ENCODE measurements at regions not wholly inside any gene's neighbourhood (a gene's known extent, or its start where the extent isn't known, plus 50 kb on each side); places are given as distances from the start of the nearest gene placed in this dataset.

DNA sequence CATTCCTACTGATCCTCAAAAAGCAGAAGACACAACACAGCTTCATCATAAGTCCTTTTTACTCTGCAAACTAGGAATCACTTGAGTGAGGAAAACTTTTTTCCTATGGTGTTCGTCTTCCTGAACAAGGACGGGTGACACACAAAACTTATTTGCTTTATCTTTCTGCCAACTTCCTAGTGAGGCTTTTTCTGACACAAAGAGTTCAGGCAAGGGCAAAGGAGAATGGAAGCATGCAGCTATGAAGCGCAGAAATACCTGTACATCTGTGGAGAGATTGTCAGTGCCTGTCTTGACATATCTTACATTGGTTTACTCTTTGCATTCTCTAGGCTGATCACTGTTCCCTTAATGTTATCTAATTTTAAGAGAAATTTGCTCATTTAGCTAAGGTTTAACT, 548.0 kb upstream of the IGFBP7 start:
- no peak for DNase-seq

DNA sequence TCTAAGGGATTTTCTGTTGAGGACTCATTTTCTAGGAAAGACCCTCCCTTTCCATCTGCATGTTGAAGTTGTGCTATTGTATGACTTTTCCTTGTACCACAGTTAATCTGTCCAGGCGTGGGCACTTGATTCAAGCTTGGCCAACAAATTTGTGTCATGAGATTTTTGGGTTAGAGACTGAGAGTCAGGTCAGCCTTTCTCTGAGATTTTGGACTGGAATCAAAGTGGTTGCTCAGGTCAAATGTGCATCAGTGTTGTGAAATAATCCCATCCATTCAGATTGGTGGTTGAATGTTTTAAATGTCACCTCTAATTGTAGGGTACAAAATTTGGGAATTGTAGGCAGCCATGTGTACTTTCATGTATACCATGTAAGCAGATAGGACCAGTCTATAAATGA, 545.2 kb upstream of the IGFBP7 start:
- no peak for DNase-seq

DNA sequence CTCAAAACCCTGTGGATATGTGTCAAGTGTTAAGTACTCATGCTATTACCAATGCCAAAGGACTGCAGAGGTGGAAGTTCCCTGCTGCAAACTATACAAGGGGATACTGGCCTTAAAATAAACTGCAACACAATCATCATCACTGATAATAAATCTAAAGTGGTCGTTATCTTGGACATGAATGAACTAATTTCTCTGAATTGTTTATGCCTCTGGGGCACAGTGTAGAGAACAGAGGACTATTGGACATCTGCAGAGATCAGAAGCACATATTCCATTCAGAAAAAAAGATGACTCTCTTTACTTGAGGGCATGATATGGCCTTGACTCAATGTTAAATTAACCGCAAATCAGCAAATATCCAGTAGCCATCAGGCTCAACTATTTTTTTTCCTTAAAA, 542.6 kb upstream of the IGFBP7 start:
- DNase-seq: no peak

DNA sequence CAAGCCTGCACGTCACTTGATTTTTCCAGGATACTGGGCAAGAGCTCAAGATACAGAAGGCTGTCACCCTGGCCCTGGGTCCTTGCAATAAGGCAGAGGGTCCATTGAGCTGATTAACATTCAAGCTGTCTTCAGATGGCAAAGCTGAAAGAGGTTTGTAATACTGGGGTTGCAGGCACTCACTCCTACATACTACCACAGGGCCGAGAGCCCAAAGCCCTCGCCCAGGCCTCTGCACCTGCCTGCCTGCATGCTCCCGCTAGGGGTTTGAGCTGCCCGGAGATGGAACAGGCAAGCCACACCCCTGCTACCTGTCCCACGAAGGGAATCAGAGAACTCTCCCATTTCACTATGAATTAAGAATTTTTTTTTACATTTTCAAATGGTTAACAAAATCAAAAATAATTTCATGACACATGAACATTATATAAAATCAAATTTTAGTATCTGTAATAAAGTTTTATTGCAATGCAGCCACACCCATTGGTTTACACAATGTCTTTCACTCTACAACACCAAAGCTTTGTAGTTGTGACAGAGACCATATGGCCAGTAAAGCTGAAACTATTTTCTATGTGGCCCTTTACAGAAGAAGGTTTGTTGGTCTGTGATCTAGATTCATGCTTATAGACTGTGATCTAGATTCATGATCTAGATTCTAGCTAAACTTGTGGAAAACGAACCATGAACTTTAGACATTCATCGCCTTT, 530.4 kb upstream of the IGFBP7 start:
- no peak for DNase-seq

DNA sequence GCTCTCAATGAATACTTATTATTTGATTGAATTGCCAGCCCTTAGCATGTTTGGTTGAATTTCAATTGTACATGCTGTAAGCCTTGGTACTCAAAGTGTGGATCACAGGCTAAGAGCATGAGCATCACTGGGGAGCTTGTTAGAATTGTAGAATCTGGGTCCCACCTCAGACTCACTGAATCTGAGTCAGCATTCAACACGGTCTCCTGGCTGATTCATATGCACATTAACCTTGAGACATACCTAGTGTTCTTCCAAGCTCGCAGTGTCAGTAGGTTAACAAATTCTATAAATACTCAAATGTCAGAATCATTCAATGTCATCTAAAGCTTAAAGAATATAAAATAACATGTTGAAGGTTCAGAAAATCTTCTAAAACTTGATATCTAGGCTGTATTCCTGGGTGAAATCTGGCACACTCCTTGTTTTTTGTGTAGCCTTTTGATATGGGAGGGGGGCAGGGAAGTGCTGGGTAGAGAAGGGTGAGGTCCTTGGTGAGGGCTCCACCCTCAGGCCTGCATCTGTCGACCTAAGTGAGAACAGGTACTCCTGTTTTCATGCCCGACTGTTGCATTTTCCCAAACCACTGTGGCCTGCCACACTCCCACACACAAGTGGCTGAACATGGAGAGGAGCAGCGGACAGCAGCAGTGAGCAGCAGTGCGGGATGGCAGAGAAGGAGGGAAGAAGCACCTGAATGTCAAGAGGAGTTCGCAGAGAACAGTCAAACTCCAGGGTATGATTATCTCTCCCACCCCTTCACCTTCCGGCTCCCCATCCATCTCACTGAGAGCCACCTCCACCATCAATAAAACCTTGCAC, 529.6 kb upstream of the IGFBP7 start:
- DNase-seq: no peak

DNA sequence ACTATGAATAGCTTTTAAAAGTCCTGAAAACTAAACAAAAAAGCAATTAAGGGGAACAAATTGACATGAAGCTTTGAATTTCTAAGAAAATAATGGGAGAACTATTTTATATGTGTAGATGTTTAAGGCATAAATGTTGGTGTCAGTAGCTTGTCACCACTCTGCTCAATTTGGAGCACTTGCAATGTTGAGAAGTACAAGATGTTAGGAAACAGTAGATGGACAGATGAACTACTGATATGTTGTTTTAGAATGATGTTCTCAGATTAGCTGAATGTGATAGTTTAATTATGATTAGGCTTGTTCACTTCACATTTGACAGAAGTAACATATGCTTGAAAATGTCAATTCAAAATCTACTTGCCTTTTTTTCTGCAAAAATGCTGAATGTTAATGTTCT, 525.7 kb upstream of the IGFBP7 start:
- no peak for DNase-seq

DNA sequence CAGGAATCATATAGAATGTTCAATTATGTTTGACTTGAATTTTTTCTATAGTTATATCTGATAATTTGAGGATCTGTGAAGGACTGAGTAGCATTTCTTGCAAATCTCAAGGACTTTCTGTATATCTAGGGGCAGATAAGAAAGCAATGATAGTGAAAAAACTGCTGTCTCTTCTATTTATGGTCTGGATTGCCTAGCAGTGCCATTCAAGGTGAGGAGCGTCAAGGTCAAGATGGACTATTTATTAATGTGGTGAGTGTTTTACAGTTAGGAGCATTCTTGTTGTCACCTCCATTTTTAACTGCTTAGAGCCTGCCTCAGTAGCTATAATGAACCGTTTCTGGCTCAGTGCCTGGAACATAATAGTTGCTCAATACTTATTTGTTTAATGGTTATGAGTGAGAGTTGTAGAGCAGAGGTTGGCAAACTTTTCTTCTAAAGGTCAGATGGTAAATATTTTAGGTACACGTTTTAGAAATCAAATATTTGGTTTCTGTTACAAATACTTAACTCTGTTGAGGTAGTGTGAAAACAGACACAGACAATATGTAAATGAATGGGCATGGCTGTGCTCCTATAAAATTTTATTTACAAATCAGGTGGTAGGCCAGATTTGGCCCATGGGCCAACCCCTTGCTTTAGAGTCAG, 523.2 kb upstream of the IGFBP7 start:
- DNase-seq: no peak

DNA sequence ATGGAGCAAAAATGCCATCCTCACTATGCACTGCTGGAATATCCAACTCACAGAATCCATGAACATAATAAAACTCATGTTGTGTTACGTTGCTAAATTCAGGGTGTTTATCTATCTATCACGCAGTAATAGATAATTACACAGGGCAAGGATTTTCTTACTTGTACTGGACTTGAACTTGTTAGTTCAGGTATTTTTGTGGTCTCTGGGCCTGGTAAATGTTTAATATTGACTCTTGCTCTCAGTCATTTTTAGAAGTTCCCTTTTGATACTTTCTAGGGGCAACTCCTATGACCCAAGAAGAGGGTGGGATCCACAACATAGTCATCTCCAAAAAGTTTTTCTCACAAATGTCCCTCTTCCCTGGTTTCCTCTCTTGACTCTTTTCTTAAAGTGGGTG, 522.4 kb upstream of the IGFBP7 start:
- no peak for DNase-seq

DNA sequence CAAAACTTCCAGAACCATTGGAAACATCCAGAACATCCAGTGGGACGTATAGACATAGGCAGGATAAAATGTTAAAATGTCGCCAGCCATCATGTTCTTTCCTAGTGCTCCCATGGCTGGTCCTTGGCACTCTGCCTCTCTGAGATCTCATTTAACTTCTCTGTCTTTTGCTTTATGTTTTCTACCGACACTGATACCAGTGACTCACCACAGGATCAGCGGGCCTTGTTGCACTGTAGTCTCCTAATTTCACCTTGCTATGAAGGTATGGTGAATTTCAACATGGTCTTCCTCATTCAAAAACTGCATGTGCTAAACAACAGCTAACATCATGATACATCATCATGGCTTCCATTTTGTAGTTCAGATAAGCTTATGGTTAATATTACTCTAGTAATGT, 521.0 kb upstream of the IGFBP7 start:
- no peak for DNase-seq

DNA sequence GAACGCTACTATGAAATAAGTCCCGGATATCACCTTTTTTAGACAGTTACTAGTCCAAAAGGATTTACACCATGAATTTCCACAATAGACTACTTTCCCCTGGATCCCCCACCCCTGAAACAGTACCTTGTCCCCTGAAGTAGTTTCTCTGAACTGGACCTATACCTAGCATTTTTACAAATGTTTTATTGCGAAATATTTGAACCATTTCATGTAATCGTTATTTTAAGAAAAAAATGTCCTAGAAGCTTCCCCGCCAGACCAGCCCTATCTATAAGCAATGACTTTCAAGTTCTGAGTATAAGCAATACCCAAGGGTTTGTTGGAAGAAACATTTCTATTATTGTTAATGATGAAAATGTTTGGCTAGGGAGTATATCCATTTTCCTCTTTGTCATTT, 517.8 kb upstream of the IGFBP7 start:
- DNase-seq: no peak

DNA sequence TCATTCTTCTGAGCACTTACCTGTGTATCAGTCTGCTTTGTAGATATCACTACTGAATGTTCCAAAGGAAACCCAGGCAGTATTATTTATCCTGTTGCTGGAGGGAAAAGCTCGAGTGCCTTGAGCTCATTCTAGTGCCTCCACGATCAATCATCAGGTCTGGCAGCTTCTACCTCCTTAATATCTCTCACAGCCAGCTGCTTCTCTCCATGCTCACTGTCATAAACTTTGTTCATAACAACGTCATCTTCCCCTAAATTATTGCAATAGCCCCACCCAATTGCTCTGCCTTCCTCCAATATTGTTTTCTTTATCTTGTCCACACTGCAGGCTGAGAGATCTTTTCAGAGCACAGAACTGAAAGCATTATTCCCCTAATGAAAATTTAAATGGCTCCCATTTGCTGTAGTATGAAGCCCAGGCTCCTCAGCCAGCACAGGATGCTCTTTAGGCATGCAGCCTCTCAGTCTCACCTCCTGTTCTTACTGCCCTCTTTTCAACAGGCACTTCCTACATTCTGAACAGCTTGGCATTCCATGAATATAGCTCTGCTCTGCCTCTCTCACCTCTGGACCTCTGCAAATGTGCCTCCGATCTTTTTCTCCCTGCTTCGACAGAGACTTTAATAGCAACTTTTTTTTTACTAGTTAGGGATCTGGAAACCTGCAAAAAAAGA, 504.2 kb upstream of the IGFBP7 start:
- no peak for DNase-seq

DNA sequence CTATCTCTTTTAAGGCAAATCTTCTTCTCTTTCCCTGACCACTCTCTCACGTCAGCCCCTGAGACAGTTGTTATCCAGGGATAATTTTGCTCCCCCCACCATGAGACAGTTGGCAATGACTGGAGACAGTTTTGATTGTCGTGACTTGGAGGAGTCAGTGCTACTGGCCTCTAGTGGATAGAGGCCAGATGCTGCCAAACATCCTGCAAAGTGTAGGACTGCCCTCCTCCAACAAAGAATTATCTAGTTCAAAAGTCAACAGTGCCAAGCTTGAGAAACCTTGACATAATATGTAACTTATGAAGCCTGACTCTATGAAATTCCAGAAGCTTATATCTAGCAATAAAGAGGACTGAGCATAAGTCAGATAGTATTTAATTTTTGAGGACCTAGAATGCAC, 502.1 kb upstream of the IGFBP7 start:
- no peak for DNase-seq

DNA sequence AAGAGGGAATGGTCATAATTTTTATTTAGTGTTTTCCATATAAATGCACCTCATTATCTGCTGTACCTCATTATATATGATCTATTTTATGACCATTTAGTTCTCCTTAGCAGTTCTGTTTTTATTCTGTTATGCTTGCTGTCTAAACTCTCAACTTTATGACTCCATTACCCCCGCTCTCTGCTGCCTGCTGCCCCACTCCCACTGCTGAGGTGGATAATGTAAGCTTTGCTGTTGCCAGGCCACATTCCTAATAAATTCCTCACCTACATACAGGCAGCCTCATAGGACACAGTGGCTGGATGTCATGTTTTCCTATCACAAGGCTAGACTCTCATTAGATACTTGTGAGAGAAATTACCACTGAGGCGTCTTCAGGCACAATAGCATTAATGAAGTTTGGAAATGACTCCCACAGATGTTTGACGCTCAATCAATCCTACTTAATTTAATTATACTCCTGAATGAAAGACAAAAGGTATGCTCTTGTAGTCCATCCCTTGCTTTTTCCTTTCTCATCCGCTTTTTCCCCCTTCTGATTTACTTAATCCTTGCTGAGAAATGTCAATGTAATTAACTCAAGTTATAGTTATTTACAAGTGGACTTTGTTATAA, 497.5 kb upstream of the IGFBP7 start:
- DNase-seq: no peak

DNA sequence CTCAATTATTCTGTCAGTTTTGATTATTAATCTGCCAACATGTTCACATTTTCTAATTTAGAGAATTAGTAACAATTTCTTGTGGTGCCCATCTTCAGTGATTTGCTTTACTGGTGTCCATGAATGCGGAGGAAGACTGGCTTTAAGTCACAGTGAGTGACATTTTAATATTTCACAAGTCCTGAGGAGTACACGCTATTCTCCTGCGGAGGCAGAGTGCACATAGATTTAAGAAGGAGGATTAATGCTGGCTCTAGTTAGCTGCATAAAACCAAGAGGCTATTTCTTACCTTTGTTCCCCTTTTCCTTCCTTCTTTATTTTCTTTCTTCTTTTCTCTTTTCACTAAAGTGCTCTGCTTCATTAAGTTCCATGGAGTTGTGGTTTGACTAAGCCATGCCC, 495.2 kb upstream of the IGFBP7 start:
- DNase-seq: no peak

DNA sequence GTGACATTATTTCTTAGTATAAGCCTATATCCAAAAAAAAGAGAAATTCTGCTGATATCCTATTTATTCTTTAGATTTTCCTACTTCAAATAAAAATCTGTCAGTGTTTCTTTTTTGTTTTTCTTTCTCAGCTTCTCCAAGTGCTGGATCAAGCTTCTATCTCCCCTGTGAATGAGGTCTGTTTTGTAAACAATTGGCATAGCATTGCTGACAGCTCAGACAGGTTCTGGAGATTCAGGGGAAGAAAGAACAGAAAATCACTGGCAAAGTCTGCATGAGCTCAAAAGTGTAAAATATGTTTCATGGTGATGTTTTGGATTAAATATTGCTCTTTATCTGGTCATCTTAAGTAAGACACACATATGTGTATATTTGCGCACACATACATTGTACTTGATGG, 492.0 kb upstream of the IGFBP7 start:
- no peak for DNase-seq

DNA sequence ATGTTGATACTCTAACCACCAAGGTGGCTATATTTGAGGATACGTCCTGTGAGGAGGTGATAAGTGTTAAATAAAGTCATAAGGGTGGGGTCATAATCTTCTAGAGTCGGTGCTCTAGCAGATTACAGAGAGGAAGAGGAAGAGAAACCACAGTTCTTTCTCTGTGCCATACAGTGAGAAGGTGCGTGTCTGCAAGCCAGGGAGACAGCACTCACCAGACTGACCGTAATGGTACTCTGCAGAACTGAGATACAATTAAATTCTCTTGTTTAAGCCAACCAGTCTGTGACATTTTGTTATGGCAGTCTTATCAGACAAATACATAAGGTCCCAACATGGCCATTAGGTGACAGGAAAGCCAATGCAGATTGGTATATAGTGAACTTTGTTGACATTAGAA, 480.9 kb upstream of the IGFBP7 start:
- DNase-seq: no peak

DNA sequence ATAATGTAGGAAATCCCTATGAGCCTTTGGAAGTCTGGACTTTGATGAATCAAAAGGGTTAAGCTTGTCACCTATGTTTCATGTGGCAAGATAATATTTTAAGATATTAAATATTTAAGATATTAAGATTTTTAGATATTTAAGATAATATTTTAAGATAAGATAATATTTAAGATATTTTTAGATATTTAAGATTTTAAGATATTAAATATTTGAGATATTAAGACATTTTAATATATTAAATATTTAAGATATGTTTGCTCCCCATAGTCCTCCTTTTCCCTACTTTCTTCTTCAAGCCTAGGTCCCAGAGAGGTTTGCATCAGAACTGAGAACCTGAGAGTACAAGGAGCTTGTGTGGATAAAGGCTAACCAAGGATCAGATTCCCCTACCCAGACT, 478.4 kb upstream of the IGFBP7 start:
- DNase-seq: no peak

DNA sequence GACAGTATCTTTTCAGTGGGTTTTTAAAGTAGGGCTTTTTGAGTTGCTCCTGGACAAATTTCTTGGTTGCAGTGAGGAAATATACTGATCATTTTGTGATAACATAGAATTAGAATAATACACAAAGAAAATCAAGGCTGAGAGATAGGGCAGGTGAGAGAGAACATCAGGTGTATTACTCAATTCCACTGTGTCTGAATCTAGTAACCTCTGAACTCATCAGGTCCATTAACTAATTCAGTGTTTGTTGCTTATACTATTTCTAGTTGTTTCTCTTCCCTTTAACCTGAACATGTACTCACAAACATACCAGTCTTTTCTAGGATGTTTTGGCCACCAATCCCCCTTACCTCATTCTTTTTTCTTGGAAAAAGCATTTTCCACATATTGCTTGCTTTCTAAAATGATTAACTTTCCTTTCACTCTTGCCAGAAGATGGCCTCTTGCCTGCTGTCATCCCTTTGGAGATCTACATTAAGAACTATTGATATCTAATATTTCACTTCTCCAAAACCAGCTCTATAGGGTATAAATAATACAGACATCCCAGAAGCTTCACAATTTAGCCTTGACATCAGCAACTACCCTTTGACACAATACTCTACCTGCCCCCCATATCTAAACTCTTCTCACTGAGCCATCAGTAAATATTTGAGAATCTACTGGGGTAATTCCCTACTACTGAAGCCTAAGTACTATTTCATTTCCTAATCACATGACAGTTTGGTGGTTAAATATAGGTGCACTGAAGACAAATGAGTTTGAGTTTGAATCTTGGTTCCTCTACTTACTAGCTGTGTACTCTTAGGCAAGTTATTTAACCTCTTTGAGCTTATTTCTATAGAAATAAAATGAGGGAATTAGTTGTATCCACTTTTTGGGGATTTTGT, 470.8 kb upstream of the IGFBP7 start:
- no peak for DNase-seq

DNA sequence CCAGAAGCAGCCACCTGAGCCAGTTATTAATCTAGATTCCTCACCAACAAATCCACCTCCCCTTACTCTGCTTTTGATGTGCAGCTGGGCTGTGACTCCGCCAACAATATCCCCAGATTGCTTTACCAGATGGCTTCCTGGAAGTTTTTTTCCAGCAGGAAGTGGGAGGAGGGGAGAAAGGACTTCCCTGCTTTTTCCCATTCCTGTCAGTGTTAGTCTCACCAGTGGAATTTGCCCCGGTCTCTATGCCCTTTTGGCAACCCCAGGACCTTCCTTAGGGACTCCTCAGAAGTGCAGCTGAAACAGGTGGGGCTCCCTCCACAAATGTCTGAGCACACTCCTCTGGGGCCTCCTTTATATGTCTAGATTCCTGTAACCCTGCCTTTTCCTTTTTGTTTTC, 465.2 kb upstream of the IGFBP7 start:
- no peak for DNase-seq

DNA sequence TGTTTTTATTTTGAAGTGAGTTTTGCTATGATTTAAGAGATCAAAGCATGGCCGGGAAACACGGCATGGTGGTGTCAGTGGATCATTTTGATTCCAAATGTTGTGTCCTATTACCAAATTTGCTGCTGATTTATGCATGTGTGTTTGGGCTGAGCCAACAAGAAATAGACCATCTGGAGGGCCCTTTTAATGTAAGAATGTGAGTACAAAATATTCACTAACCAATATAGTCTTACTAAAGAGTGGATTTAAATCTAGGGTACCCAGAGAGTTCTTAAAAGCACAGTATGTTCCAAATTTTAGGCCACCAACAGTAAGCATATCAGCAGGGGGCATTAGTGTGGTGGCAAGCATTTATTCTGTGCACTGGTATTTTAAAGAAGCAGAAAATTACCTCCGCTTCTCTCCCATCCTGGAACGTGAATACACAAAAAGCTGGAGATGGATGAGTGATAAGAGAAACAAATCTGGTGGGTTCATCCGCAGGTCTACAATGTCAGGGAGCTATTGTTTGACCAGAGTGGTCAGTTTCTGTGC, 444.4 kb upstream of the IGFBP7 start:
- DNase-seq: no peak

DNA sequence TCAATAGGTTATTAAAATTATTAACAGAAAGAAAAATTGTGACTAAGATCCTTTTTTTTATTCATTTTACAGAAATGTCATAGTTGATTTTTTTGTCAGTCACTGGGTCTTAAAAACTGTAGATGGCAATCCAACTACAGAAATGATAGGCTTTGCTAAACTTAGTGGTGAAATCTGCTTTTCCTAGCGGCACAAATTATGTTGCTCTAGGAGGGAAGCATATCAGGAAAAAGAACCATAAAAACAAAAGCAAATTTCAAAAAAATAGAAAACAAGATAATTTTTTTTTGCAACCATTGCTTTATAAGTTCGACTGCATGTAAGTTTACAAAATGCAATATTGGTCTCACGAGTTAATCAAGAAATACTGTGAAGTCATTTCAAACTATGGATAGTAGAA, 443.5 kb upstream of the IGFBP7 start:
- no peak for DNase-seq

DNA sequence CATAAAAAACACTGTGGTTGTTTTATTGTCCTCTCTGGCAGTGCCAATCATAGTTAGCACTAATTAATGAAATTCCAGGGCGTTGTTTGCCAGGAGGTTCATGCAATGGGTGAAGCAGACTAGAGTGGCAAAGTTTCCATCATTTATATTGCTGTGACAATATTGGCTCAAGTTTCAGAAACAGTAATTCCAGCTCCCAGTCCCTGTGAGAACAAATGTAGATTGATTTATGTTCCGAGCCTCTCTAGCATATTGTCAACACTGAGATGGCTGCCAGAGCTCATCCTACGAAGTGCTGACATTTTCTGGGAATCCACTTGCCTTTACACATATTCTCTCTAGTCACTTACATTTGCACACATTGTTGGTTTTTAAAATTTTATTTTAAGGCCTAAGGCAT, 440.0 kb upstream of the IGFBP7 start:
- no peak for DNase-seq

Data from activated CD4-positive, CD25-positive, alpha-beta regulatory T cell (primary cell).